Stimulated activated CD4-positive, alpha-beta T cell treated with anti-CD3 and anti-CD28 coated beads, TNF-alpha, amount 100 ng/mL, for 24 hours (primary cell): ENCODE measurements at regions not wholly inside any gene's neighbourhood (a gene's known extent, or its start where the extent isn't known, plus 50 kb on each side); places are given as distances from the start of the nearest gene placed in this dataset.
"Not testable (repeated sequence)": the region's sequence is repeated elsewhere in the genome, so short reads cannot be mapped to it uniquely, and the experiment has no call there.

ENCODE experiments used
- DNase-seq, 3 experiments: peaks; one replicate each; pipeline ENCODE4 v3.0.0-alpha.2; 2020; ENCODE audit warnings: low read depth in 3 of 3

- DNase-seq, result no peak
These were observed 55.9 kb downstream of the BHLHE40 start for GRCh38 chr3:5035113-5035512.

GRCh38 chr3:5035692-5036391 is 56.6 kb downstream of the BHLHE40 start:
- no peak for DNase-seq

GRCh38 chr3:5036392-5036766 is 57.1 kb downstream of the BHLHE40 start:
- no peak for DNase-seq

GRCh38 chr3:5036858-5037257 is 57.6 kb downstream of the BHLHE40 start:
- DNase-seq, result no peak

- DNase-seq, result no peak
These were observed 60.3 kb downstream of the BHLHE40 start for GRCh38 chr3:5039585-5039984.

- no peak for DNase-seq
These were observed 62.1 kb downstream of the BHLHE40 start for GRCh38 chr3:5041315-5041714.

- DNase-seq, result no peak
These were observed 66.7 kb downstream of the BHLHE40 start for GRCh38 chr3:5045961-5046360.

- DNase-seq, result no peak
These were observed 68.7 kb downstream of the BHLHE40 start for GRCh38 chr3:5047764-5048419.

GRCh38 chr3:5051772-5052171 is 70.3 kb upstream of the ARL8B start:
- no peak for DNase-seq

- DNase-seq, result no peak
These were observed 69.8 kb upstream of the ARL8B start for GRCh38 chr3:5052247-5052646.

- no peak for DNase-seq
These were observed 68.9 kb upstream of the ARL8B start for GRCh38 chr3:5053021-5053831.

GRCh38 chr3:5054098-5054497 is 68.0 kb upstream of the ARL8B start:
- DNase-seq, result no peak

- DNase-seq, result not testable (repeated sequence)
These were observed 67.5 kb upstream of the ARL8B start for GRCh38 chr3:5054579-5054978.

GRCh38 chr3:5055357-5056110 is 66.6 kb upstream of the ARL8B start:
- DNase-seq, result no peak

GRCh38 chr3:5056111-5056391 is 66.0 kb upstream of the ARL8B start:
- DNase-seq, result no peak

GRCh38 chr3:5057272-5057671 is 64.8 kb upstream of the ARL8B start:
- no peak for DNase-seq

GRCh38 chr3:5057857-5058324 is 64.2 kb upstream of the ARL8B start:
- peak; percentile 18 to 67 (median 60) for DNase-seq

- no peak for DNase-seq
These were observed 63.6 kb upstream of the ARL8B start for GRCh38 chr3:5058471-5058951.

GRCh38 chr3:5059782-5060181 is 62.3 kb upstream of the ARL8B start:
- no peak for DNase-seq

GRCh38 chr3:5061218-5061569 is 60.9 kb upstream of the ARL8B start:
- DNase-seq, result no peak

- DNase-seq, result no peak
These were observed 58.4 kb upstream of the ARL8B start for GRCh38 chr3:5063724-5064123.

GRCh38 chr3:5068531-5069050 is 53.5 kb upstream of the ARL8B start:
- DNase-seq, result no peak
